WTC11 (cell line): ENCODE measurements at regions not wholly inside any gene's neighbourhood (a gene's known extent, or its start where the extent isn't known, plus 50 kb on each side); places are given as distances from the start of the nearest gene placed in this dataset.
A peak's percentile ranks its signal among the peaks of the same experiment; 100 is the strongest.

Source experiments
- ATAC-seq: fragments of 200-7000 bp; cut with Tn5 transposase; 2 replicates; pipeline ENCODE4 v1.10.0; 2021; ENCODE audit warnings: mild to moderate bottlenecking, moderate library complexity
- CTCF ChIA-PET: fragments of 300-600 bp; sonication (Branson Sonifier 250); formaldehyde crosslinking; loops from one replicate; lab custom pipeline; 2021; ENCODE audit warnings: antibody characterized with exemption; lab: Charles Lee
- POLR2A ChIA-PET: fragments of 350-600 bp; sonication (Branson Sonifier 250); formaldehyde crosslinking; loops from one replicate; lab custom pipeline; 2021; ENCODE audit warnings: antibody characterized with exemption; lab: Charles Lee
- DNase-seq: peaks from one replicate; pipeline ENCODE4 v3.0.0; 2021; ENCODE audit warnings: low spot score
- H3K27ac Mint-ChIP-seq: 2 replicates; pipeline ENCODE4 v1.8.0; 2021; ENCODE audit warnings: mixed read lengths
- H3K27me3 Mint-ChIP-seq: 2 replicates; pipeline ENCODE4 v1.8.0; 2021; ENCODE audit warnings: low read depth, mild to moderate bottlenecking, moderate library complexity, mixed read lengths
- H3K36me3 Mint-ChIP-seq: 2 replicates; pipeline ENCODE4 v1.8.0; 2021; ENCODE audit warnings: mixed read lengths
- H3K4me1 Mint-ChIP-seq: 2 replicates; pipeline ENCODE4 v1.8.0; 2022; ENCODE audit warnings: mixed read lengths
- H3K4me3 Mint-ChIP-seq: 2 replicates; pipeline ENCODE4 v1.8.0; 2021; ENCODE audit warnings: mild to moderate bottlenecking, moderate library complexity, mixed read lengths
- H3K9me3 Mint-ChIP-seq: 2 replicates; pipeline ENCODE4 v1.8.0; 2021; ENCODE audit warnings: mixed read lengths
- ATF1 ChIP-seq: sonication (generic); formaldehyde crosslinking; IDR thresholded peaks from 2 replicates; pipeline ENCODE4 v1.8.1; 2023; ENCODE audit warnings: mild to moderate bottlenecking, moderate library complexity, missing genetic modification reagents
- CREM ChIP-seq: sonication (generic); formaldehyde crosslinking; IDR thresholded peaks from 2 replicates; pipeline ENCODE4 v1.8.1; 2022; ENCODE audit warnings: mild to moderate bottlenecking, missing genetic modification reagents, moderate library complexity
- ETV6 ChIP-seq: sonication (generic); formaldehyde crosslinking; IDR thresholded peaks from 2 replicates; pipeline ENCODE4 v1.8.1; 2022; ENCODE audit warnings: mild to moderate bottlenecking, missing genetic modification reagents
- FOXJ3 ChIP-seq: sonication (generic); formaldehyde crosslinking; IDR thresholded peaks from 2 replicates; pipeline ENCODE4 v1.9.0; 2021; ENCODE audit warnings: missing genetic modification reagents, mild to moderate bottlenecking, borderline replicate concordance
- GTF2I ChIP-seq: fragments of 250-450 bp; sonication (Bioruptor Pico); conservative IDR thresholded peaks from 2 replicates; pipeline ENCODE4 v1.4.0; 2021; ENCODE audit warnings: mild to moderate bottlenecking
- HMGA2 ChIP-seq: fragments of 250-450 bp; sonication (Bioruptor Pico); IDR thresholded peaks from 2 replicates; pipeline ENCODE4 v1.4.0; 2021; ENCODE audit warnings: mild to moderate bottlenecking, moderate library complexity
- TEAD1 ChIP-seq: sonication (generic); formaldehyde crosslinking; IDR thresholded peaks from 2 replicates; pipeline ENCODE4 v1.8.0; 2022; ENCODE audit warnings: mild to moderate bottlenecking, missing genetic modification reagents
- ZBTB21 ChIP-seq: sonication (generic); formaldehyde crosslinking; IDR thresholded peaks from 2 replicates; pipeline ENCODE4 v1.8.1; 2023; ENCODE audit warnings: mild to moderate bottlenecking, missing genetic modification reagents, borderline replicate concordance
- ZNF121 ChIP-seq: sonication (generic); formaldehyde crosslinking; IDR thresholded peaks from 2 replicates; pipeline ENCODE4 v1.8.0; 2023; ENCODE audit warnings: missing genetic modification reagents
- ZNF219 ChIP-seq: sonication (generic); formaldehyde crosslinking; IDR thresholded peaks from 2 replicates; pipeline ENCODE4 v1.8.0; 2023; ENCODE audit warnings: missing genetic modification reagents, mild to moderate bottlenecking, borderline replicate concordance
- ZNF416 ChIP-seq: fragments of 250-450 bp; sonication (Bioruptor Pico); IDR thresholded peaks from 2 replicates; pipeline ENCODE4 v1.9.0; 2021; ENCODE audit warnings: mild to moderate bottlenecking, inconsistent platforms
- TF ChIP-seq, protein P1 (sequence below): sonication (generic); formaldehyde crosslinking; IDR thresholded peaks from 2 replicates; pipeline ENCODE4 v1.8.0; 2023; ENCODE audit warnings: missing genetic modification reagents
- TF ChIP-seq, protein P2 (sequence below): fragments of 250-450 bp; sonication (Bioruptor Pico); IDR thresholded peaks from 2 replicates; pipeline ENCODE4 v1.9.0; 2021; ENCODE audit warnings: mild to moderate bottlenecking
- TF ChIP-seq, protein P3 (sequence below): sonication (generic); formaldehyde crosslinking; IDR thresholded peaks from 2 replicates; pipeline ENCODE4 v1.8.0; 2023; ENCODE audit warnings: mild to moderate bottlenecking, missing genetic modification reagents
- TF ChIP-seq, protein P4 (sequence below): fragments of 250-450 bp; sonication (Bioruptor Pico); IDR thresholded peaks from 2 replicates; pipeline ENCODE4 v1.9.0; 2021; ENCODE audit warnings: mild to moderate bottlenecking
- TF ChIP-seq, protein P5 (sequence below): sonication (generic); formaldehyde crosslinking; IDR thresholded peaks from 2 replicates; pipeline ENCODE4 v1.8.0; 2022; ENCODE audit warnings: mild to moderate bottlenecking, missing genetic modification reagents
- TF ChIP-seq, protein P6 (sequence below): sonication (generic); formaldehyde crosslinking; IDR thresholded peaks from 2 replicates; pipeline ENCODE4 v1.8.1; 2023; ENCODE audit warnings: mild to moderate bottlenecking, missing genetic modification reagents, moderate library complexity

DNA sequence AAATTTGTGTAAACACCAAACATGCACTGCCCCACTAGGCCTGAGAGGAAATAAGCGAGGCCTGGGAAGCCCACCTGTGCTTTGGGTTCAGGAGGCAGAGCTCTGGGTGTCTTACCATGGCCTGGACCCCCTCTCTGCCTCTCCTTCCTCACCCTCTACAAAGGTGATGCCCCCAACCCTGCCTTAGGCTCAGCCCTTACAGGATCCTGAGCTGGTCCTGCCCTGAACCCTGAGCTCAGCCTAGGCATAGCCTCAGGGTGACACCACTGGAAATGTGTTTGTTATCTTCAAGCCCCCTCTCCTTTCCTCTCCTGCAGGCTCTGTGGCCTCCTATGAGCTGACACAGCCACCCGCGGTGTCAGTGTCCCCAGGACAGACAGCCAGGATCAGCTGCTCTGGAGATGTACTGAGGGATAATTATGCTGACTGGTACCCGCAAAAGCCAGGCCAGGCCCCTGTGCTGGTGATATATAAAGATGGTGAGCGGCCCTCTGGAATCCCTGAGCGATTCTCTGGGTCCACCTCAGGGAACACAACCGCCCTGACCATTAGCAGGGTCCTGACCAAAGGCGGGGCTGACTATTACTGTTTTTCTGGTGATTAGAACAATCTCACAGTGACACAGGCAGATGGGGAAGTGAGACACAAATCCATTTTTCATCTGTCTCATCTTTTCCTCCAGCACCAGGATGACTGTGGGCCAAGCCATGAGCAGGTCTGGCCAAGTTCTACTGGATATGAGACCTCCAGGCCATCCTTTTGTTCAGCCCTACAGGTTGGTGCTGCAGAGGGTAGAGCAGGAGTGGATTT, 117.8 kb downstream of the GGTLC2 start:
- H3K36me3 Mint-ChIP-seq = no peaks in the 10 kb centered on the region
- no peak for TF ChIP-seq ZBTB21 (CRISPR knock-in tag)
- TF ChIP-seq, protein P1, sequence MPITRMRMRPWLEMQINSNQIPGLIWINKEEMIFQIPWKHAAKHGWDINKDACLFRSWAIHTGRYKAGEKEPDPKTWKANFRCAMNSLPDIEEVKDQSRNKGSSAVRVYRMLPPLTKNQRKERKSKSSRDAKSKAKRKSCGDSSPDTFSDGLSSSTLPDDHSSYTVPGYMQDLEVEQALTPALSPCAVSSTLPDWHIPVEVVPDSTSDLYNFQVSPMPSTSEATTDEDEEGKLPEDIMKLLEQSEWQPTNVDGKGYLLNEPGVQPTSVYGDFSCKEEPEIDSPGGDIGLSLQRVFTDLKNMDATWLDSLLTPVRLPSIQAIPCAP (CRISPR knock-in tag) = no peak
- no peak for TF ChIP-seq CREM (CRISPR knock-in tag)
- TF ChIP-seq ETV6 (CRISPR knock-in tag) = no peak
- TF ChIP-seq, protein P2, sequence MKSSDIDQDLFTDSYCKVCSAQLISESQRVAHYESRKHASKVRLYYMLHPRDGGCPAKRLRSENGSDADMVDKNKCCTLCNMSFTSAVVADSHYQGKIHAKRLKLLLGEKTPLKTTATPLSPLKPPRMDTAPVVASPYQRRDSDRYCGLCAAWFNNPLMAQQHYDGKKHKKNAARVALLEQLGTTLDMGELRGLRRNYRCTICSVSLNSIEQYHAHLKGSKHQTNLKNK (CRISPR knock-in tag) = no peak
- no peak for TF ChIP-seq GTF2I (CRISPR knock-in tag)
- TF ChIP-seq ATF1 (CRISPR knock-in tag) = no peak
- TF ChIP-seq ZNF416 = no peak
- TF ChIP-seq, protein P3, sequence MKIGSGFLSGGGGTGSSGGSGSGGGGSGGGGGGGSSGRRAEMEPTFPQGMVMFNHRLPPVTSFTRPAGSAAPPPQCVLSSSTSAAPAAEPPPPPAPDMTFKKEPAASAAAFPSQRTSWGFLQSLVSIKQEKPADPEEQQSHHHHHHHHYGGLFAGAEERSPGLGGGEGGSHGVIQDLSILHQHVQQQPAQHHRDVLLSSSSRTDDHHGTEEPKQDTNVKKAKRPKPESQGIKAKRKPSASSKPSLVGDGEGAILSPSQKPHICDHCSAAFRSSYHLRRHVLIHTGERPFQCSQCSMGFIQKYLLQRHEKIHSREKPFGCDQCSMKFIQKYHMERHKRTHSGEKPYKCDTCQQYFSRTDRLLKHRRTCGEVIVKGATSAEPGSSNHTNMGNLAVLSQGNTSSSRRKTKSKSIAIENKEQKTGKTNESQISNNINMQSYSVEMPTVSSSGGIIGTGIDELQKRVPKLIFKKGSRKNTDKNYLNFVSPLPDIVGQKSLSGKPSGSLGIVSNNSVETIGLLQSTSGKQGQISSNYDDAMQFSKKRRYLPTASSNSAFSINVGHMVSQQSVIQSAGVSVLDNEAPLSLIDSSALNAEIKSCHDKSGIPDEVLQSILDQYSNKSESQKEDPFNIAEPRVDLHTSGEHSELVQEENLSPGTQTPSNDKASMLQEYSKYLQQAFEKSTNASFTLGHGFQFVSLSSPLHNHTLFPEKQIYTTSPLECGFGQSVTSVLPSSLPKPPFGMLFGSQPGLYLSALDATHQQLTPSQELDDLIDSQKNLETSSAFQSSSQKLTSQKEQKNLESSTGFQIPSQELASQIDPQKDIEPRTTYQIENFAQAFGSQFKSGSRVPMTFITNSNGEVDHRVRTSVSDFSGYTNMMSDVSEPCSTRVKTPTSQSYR (CRISPR knock-in tag) = no peak
- no peak for TF ChIP-seq FOXJ3 (CRISPR knock-in tag)
- TF ChIP-seq, protein P4, sequence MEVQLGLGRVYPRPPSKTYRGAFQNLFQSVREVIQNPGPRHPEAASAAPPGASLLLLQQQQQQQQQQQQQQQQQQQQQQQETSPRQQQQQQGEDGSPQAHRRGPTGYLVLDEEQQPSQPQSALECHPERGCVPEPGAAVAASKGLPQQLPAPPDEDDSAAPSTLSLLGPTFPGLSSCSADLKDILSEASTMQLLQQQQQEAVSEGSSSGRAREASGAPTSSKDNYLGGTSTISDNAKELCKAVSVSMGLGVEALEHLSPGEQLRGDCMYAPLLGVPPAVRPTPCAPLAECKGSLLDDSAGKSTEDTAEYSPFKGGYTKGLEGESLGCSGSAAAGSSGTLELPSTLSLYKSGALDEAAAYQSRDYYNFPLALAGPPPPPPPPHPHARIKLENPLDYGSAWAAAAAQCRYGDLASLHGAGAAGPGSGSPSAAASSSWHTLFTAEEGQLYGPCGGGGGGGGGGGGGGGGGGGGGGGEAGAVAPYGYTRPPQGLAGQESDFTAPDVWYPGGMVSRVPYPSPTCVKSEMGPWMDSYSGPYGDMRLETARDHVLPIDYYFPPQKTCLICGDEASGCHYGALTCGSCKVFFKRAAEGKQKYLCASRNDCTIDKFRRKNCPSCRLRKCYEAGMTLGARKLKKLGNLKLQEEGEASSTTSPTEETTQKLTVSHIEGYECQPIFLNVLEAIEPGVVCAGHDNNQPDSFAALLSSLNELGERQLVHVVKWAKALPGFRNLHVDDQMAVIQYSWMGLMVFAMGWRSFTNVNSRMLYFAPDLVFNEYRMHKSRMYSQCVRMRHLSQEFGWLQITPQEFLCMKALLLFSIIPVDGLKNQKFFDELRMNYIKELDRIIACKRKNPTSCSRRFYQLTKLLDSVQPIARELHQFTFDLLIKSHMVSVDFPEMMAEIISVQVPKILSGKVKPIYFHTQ = no peak
- TF ChIP-seq, protein P5, sequence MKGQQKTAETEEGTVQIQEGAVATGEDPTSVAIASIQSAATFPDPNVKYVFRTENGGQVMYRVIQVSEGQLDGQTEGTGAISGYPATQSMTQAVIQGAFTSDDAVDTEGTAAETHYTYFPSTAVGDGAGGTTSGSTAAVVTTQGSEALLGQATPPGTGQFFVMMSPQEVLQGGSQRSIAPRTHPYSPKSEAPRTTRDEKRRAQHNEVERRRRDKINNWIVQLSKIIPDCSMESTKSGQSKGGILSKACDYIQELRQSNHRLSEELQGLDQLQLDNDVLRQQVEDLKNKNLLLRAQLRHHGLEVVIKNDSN = no peak
- no peak for TF ChIP-seq TEAD1 (CRISPR knock-in tag)
- TF ChIP-seq ZNF121 (CRISPR knock-in tag) = no peak
- TF ChIP-seq ZNF219 (CRISPR knock-in tag) = no peak
- TF ChIP-seq, all 79 proteins: peak for 0
- Mint-ChIP-seq H3K4me3 (no peak overlapping the region), H3K9me3 (no peaks in the 10 kb centered on the region), H3K27ac (no peak overlapping the region), H3K27me3 (peaks cover 96% of the 10 kb centered on the region), H3K4me1 (no peaks in the 10 kb centered on the region)
- ChIA-PET CTCF (interaction anchor here (0.8 to 4.1 kb wide), 8 partner anchors 8 to 146 kb away, joined by 3 to 26 read pairs (median 4); no protein-coding TSS in a partner anchor), POLR2A (no interaction called here)
- ATAC-seq = no peak
- no peak for DNase-seq

DNA sequence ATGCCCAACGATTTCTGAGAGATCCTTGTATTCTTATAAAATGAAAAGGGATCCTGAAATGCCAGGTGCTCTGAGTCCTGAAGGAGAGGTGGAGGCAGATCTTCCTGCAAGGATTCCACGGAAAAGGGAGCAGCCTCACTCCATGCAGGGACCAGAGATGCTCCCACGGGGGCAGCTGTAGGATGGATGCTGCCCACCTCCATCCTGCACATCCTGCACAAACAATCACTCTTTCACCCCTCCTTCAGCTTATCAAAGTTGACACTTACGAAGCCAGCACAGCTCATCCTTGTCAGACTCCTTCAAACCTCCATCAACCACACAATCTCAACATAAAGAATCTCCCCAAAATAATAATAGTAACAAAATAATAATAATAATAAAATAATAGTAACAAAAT, 119.1 kb downstream of the GGTLC2 start:
- TF ChIP-seq, protein P6, sequence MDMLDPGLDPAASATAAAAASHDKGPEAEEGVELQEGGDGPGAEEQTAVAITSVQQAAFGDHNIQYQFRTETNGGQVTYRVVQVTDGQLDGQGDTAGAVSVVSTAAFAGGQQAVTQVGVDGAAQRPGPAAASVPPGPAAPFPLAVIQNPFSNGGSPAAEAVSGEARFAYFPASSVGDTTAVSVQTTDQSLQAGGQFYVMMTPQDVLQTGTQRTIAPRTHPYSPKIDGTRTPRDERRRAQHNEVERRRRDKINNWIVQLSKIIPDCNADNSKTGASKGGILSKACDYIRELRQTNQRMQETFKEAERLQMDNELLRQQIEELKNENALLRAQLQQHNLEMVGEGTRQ (CRISPR knock-in tag) = no peak
- TF ChIP-seq HMGA2 = 0 out of 2 replicates have a peak, but pooled peaks have one; percentile 21
- Mint-ChIP-seq H3K9me3 (no peaks in the 10 kb centered on the region), H3K36me3 (no peaks in the 10 kb centered on the region), H3K4me3 (no peak overlapping the region), H3K4me1 (no peaks in the 10 kb centered on the region), H3K27me3 (peaks cover 98% of the 10 kb centered on the region), H3K27ac (no peak overlapping the region)
- ATAC-seq (no peak), DNase-seq (no peak)
- ChIA-PET POLR2A (interaction anchor here (1.0 kb wide), 1 partner anchor 12 kb away, joined by 3 read pairs; no protein-coding TSS in a partner anchor), CTCF (interaction anchor here (0.8 to 4.1 kb wide), 9 partner anchors 10 to 147 kb away, joined by 3 to 26 read pairs (median 4); no protein-coding TSS in a partner anchor)
